A549 (cell line): ENCODE measurements at regions not wholly inside any gene's neighbourhood (a gene's known extent, or its start where the extent isn't known, plus 50 kb on each side); places are given as distances from the start of the nearest gene placed in this dataset.

Experiments
- ATAC-seq, 2 experiments: fragments of 200-7000 bp in 1 of 2; fragments of >200 bp in 1 of 2; cut with Nextera tagmentation in 1 of 2; cut with Tn5 transposase in 1 of 2; 3 replicates each; pipeline versions ENCODE4 v1.8.0 to v1.9.1; 2018 to 2020; ENCODE audit warnings: mild to moderate bottlenecking in 1 of 2, moderate library complexity in 1 of 2
- CTCF ChIA-PET: fragments of 300-600 bp; sonication (Branson Sonifier 250); formaldehyde crosslinking; extraction: SDS; loops from one replicate; lab custom pipeline; 2021; ENCODE audit warnings: antibody characterized with exemption, inconsistent platforms; lab: Yijun Ruan, JAX
- POLR2A ChIA-PET: fragments of 350-600 bp; formaldehyde crosslinking; extraction: SDS; loops from one replicate; lab custom pipeline; 2021; ENCODE audit warnings: antibody characterized with exemption, inconsistent platforms; lab: Yijun Ruan, JAX
- DNase-seq, 2 experiments: peaks; one replicate each; pipeline versions ENCODE4 v3.0.0 to v3.0.0-alpha.2; 2011 to 2016; ENCODE audit warnings: low read depth in 1 of 2, low spot score in 1 of 2
- FAIRE-seq: peaks from 2 replicates; lab custom pipeline; 2011; peaks lifted over from hg19 to GRCh38; lab: Jason Lieb, UNC
- H3K27ac ChIP-seq, 2 experiments: fragments of >200 bp; sonication (Bioruptor Twin); formaldehyde crosslinking; 3 replicates each; pipeline ENCODE4 v1.5.1; 2016 to 2017
- H3K4me1 ChIP-seq: fragments of >200 bp; sonication (Bioruptor Twin); formaldehyde crosslinking; 3 replicates; pipeline ENCODE4 v1.6.1; 2016
- H3K4me2 ChIP-seq: fragments of >200 bp; sonication (Bioruptor Twin); formaldehyde crosslinking; 3 replicates; pipeline ENCODE4 v1.6.1; 2016
- H3K4me3 ChIP-seq: fragments of >200 bp; sonication (Bioruptor Twin); formaldehyde crosslinking; 3 replicates; pipeline ENCODE4 v1.5.1; 2016
- H3K9me3 ChIP-seq: fragments of >200 bp; sonication (Bioruptor Twin); formaldehyde crosslinking; 3 replicates; pipeline ENCODE4 v1.6.1; 2016
- BHLHE40 ChIP-seq: IDR thresholded peaks from 2 replicates; pipeline ENCODE4 v1.6.1; 2012; ENCODE audit warnings: low read depth, low read length, inconsistent platforms
- CHD2 ChIP-seq: fragments of 150-350 bp; IDR thresholded peaks from 2 replicates; pipeline ENCODE4 v1.6.1; 2014; ENCODE audit warnings: low read length; ENCODE audit not compliant: partially characterized antibody
- E2F6 ChIP-seq: IDR thresholded peaks from 2 replicates; pipeline ENCODE4 v1.6.1; 2012; ENCODE audit warnings: low read depth, borderline replicate concordance
- EHMT2 ChIP-seq: fragments of 200-600 bp; sonication (generic); IDR thresholded peaks from 2 replicates; pipeline ENCODE4 v1.6.1; 2016; ENCODE audit warnings: antibody characterized with exemption, low read depth, mild to moderate bottlenecking, moderate library complexity
- FOXS1 ChIP-seq: fragments of 250-450 bp; sonication (Bioruptor Pico); IDR thresholded peaks from 2 replicates; pipeline ENCODE4 v1.5.0; 2020; ENCODE audit warnings: mild to moderate bottlenecking, moderate library complexity
- HES2 ChIP-seq: fragments of >200 bp; sonication (Bioruptor Twin); formaldehyde crosslinking; IDR thresholded peaks from 2 replicates; pipeline ENCODE4 v1.6.1; 2016
- HOXA7 ChIP-seq: fragments of 250-450 bp; sonication (Bioruptor Pico); IDR thresholded peaks from 2 replicates; pipeline ENCODE4 v1.5.0; 2020; ENCODE audit warnings: mild to moderate bottlenecking, moderate library complexity
- JUNB ChIP-seq: fragments of >200 bp; sonication (Bioruptor Twin); formaldehyde crosslinking; IDR thresholded peaks from 2 replicates; pipeline ENCODE4 v1.6.1; 2016
- KDM5A ChIP-seq: fragments of 200-600 bp; sonication (generic); IDR thresholded peaks from 2 replicates; pipeline ENCODE4 v1.6.1; 2016; ENCODE audit warnings: antibody characterized with exemption, mild to moderate bottlenecking
- MAFK ChIP-seq: fragments of 450-650 bp; IDR thresholded peaks from 2 replicates; pipeline ENCODE4 v1.6.1; 2014; ENCODE audit not compliant: partially characterized antibody
- MAX ChIP-seq: IDR thresholded peaks from 2 replicates; pipeline ENCODE4 v1.6.1; 2012
- MAZ ChIP-seq: fragments of 150-350 bp; IDR thresholded peaks from 2 replicates; pipeline ENCODE4 v1.6.1; 2014; ENCODE audit warnings: antibody characterized with exemption, low read depth, low read length, borderline replicate concordance
- NFE2L2 ChIP-seq: fragments of 150-350 bp; conservative IDR thresholded peaks from 2 replicates; pipeline ENCODE4 v1.6.1; 2014; ENCODE audit warnings: low read length
- NR3C1 ChIP-seq: fragments of >200 bp; sonication (Bioruptor Twin); formaldehyde crosslinking; IDR thresholded peaks from 3 replicates; pipeline ENCODE4 v1.6.1; 2017
- RAD21 ChIP-seq, 2 experiments: fragments of >200 bp in 1 of 2; sonication (Bioruptor Twin) in 1 of 2; formaldehyde crosslinking in 1 of 2; IDR thresholded peaks in 1 of 2; conservative IDR thresholded peaks in 1 of 2; 2 replicates in 1 of 2; 3 replicates in 1 of 2; pipeline ENCODE4 v1.6.1; 2012 to 2018; ENCODE audit warnings: inconsistent platforms in 1 of 2
- SMC3 ChIP-seq: fragments of >200 bp; sonication (Bioruptor Twin); formaldehyde crosslinking; IDR thresholded peaks from 3 replicates; pipeline ENCODE4 v1.6.1; 2018; ENCODE audit warnings: inconsistent platforms
- TFCP2L1 ChIP-seq: fragments of 250-450 bp; sonication (Bioruptor Pico); IDR thresholded peaks from 2 replicates; pipeline ENCODE4 v1.5.0; 2021; ENCODE audit warnings: mild to moderate bottlenecking
- TP53 ChIP-seq: fragments of 250-450 bp; sonication (Bioruptor Pico); IDR thresholded peaks from 2 replicates; pipeline ENCODE4 v1.5.0; 2021; ENCODE audit warnings: mild to moderate bottlenecking, moderate library complexity
- ZFP36 ChIP-seq: fragments of 450-650 bp; IDR thresholded peaks from 2 replicates; pipeline ENCODE4 v1.6.1; 2014; ENCODE audit warnings: borderline replicate concordance; ENCODE audit not compliant: partially characterized antibody
- ZNF302 ChIP-seq: fragments of 250-450 bp; sonication (Bioruptor Pico); IDR thresholded peaks from 2 replicates; pipeline ENCODE4 v1.9.0; 2021; ENCODE audit warnings: inconsistent platforms, mild to moderate bottlenecking, moderate library complexity
- WGBS: methylation state at CpG from one replicate; pipeline ENCODE4 v1.1.6; 2017; ENCODE audit errors: missing lambda C conversion rate; 5-methylcytosine and 5-hydroxymethylcytosine counted together
- TF ChIP-seq, protein P1 (sequence below): fragments of 200-600 bp; sonication (generic); IDR thresholded peaks from 2 replicates; pipeline ENCODE4 v1.6.1; 2016; ENCODE audit warnings: antibody characterized with exemption, mild to moderate bottlenecking, moderate library complexity
- TF ChIP-seq, protein P2 (sequence below): IDR thresholded peaks from 2 replicates; pipeline ENCODE4 v1.6.1; 2012
- TF ChIP-seq, protein P3 (sequence below): fragments of 450-650 bp; IDR thresholded peaks from 2 replicates; pipeline ENCODE4 v1.6.1; 2014; ENCODE audit warnings: antibody characterized with exemption

GRCh38 chr21:36601362-36601761 lies 97.6 kb upstream of the SIM2 start:
- ChIA-PET CTCF (interaction anchor here (1.4 kb wide), 1 partner anchor 11 kb away, joined by 5 read pairs; no protein-coding TSS in a partner anchor), POLR2A (no interaction called here)
- Histone ChIP-seq H3K4me2 (no peak overlapping the region), H3K27ac (no peak overlapping the region), H3K4me1 (no peaks in the 10 kb centered on the region), H3K4me3 (no peak overlapping the region), H3K9me3 (no peaks in the 10 kb centered on the region; the same call in 1 of the 3 replicates)
- WGBS: 36% methylated on average over 3 of the region's 3 CpGs
- TF ChIP-seq, protein P1, sequence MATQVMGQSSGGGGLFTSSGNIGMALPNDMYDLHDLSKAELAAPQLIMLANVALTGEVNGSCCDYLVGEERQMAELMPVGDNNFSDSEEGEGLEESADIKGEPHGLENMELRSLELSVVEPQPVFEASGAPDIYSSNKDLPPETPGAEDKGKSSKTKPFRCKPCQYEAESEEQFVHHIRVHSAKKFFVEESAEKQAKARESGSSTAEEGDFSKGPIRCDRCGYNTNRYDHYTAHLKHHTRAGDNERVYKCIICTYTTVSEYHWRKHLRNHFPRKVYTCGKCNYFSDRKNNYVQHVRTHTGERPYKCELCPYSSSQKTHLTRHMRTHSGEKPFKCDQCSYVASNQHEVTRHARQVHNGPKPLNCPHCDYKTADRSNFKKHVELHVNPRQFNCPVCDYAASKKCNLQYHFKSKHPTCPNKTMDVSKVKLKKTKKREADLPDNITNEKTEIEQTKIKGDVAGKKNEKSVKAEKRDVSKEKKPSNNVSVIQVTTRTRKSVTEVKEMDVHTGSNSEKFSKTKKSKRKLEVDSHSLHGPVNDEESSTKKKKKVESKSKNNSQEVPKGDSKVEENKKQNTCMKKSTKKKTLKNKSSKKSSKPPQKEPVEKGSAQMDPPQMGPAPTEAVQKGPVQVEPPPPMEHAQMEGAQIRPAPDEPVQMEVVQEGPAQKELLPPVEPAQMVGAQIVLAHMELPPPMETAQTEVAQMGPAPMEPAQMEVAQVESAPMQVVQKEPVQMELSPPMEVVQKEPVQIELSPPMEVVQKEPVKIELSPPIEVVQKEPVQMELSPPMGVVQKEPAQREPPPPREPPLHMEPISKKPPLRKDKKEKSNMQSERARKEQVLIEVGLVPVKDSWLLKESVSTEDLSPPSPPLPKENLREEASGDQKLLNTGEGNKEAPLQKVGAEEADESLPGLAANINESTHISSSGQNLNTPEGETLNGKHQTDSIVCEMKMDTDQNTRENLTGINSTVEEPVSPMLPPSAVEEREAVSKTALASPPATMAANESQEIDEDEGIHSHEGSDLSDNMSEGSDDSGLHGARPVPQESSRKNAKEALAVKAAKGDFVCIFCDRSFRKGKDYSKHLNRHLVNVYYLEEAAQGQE: no peak
- TF ChIP-seq HES2: no peak
- no peak for FAIRE-seq
- no peak for DNase-seq
- ATAC-seq: no peak

- no peak for TF ChIP-seq HOXA7 (CRISPR knock-in tag)
- no peak for TF ChIP-seq MAFK
- TF ChIP-seq RAD21 (conservative IDR thresholded peaks at IDR 0.05 in 1 of 2, IDR thresholded peaks at IDR 0.05 in 1 of 2): no peak
- no peak for TF ChIP-seq FOXS1 (CRISPR knock-in tag)
- no peak for TF ChIP-seq SMC3
- TF ChIP-seq EHMT2: no peak
- H3K4me3 ChIP-seq: no peak overlapping the region
- FAIRE-seq (no peak), DNase-seq (no peak), ATAC-seq (no peak)
- 68% methylated on average over 8 of the region's 8 CpGs for WGBS
- no peak overlapping the region for H3K4me2 ChIP-seq
- H3K4me1 ChIP-seq: no peaks in the 10 kb centered on the region
- H3K27ac ChIP-seq: no peak overlapping the region
- ChIA-PET CTCF (no interaction called here), POLR2A (no interaction called here)
- H3K9me3 ChIP-seq: no peaks in the 10 kb centered on the region; the same call in 1 of the 3 replicates
Observed at GRCh38 chr21:36602735-36603134, 96.2 kb upstream of the SIM2 start.

- no peak overlapping the region for H3K4me3 ChIP-seq
- no peak overlapping the region for H3K4me2 ChIP-seq
- CTCF ChIA-PET: no interaction called here
- H3K27ac ChIP-seq: no peak overlapping the region
- FAIRE-seq (no peak), DNase-seq (no peak), ATAC-seq (no peak)
- TF ChIP-seq NR3C1 (no peak), KDM5A (no peak), TFCP2L1 (no peak), ZFP36 (no peak), MAX (no peak), JUNB (no peak), NFE2L2 (no peak), E2F6 (no peak), MAFK (no peak), BHLHE40 (no peak), MAZ (no peak), RAD21 (conservative IDR thresholded peaks at IDR 0.05 in 1 of 2, IDR thresholded peaks at IDR 0.05 in 1 of 2) (no peak), CHD2 (no peak), TP53 (CRISPR knock-in tag) (no peak), ZNF302 (no peak)
- TF ChIP-seq, protein P2, sequence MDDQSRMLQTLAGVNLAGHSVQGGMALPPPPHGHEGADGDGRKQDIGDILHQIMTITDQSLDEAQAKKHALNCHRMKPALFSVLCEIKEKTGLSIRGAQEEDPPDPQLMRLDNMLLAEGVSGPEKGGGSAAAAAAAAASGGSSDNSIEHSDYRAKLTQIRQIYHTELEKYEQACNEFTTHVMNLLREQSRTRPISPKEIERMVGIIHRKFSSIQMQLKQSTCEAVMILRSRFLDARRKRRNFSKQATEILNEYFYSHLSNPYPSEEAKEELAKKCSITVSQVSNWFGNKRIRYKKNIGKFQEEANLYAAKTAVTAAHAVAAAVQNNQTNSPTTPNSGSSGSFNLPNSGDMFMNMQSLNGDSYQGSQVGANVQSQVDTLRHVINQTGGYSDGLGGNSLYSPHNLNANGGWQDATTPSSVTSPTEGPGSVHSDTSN: no peak
- TF ChIP-seq, protein P3, sequence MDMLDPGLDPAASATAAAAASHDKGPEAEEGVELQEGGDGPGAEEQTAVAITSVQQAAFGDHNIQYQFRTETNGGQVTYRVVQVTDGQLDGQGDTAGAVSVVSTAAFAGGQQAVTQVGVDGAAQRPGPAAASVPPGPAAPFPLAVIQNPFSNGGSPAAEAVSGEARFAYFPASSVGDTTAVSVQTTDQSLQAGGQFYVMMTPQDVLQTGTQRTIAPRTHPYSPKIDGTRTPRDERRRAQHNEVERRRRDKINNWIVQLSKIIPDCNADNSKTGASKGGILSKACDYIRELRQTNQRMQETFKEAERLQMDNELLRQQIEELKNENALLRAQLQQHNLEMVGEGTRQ: no peak
- no peaks in the 10 kb centered on the region for H3K4me1 ChIP-seq
- no peaks in the 10 kb centered on the region; the same call in 1 of the 3 replicates for H3K9me3 ChIP-seq
- WGBS: 87% methylated on average over 2 of the region's 2 CpGs
- POLR2A ChIA-PET: no interaction called here
Observed at GRCh38 chr21:36603221-36603620, 95.7 kb upstream of the SIM2 start.
